ENCODE measurements at regions not wholly inside any gene's neighbourhood (a gene's known extent, or its start where the extent isn't known, plus 50 kb on each side); places are given as distances from the start of the nearest gene placed in this dataset.

DNA sequence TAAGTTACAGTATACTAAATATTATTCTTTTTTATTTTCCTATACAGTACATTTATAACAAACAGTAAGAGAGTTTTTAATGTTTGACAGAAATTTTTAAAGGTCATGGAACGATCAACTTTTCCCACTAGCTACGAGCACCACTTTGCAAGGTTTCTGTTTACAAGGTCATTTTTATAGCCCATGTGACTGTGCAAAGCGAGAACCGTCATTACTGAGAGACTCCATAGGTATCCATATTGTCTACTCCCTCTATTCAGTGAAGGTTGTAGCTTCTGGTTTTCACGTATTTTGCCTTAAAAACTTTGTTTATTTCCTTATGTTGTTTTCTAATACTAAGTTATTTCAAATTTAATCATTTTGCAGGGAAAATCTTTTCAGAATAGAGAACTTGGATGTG lies 186.3 kb upstream of the RGMB start:
- no peak overlapping the region for H3K27ac ChIP-seq (ENCODE audit: low read depth, low read length)
- H2AFZ ChIP-seq (ENCODE audit: low read length, unreplicated experiment): no peak overlapping the region
- H3K4me1 ChIP-seq (ENCODE audit: control insufficient read depth, insufficient read depth, low read length, unreplicated experiment): peaks cover 9% of the 10 kb centered on the region
- H3K79me2 ChIP-seq (ENCODE audit: control insufficient read depth, insufficient read depth, low read length, unreplicated experiment): no peaks in the 10 kb centered on the region
- no peaks in the 10 kb centered on the region for H3K36me3 ChIP-seq (ENCODE audit: insufficient read depth, low read length)
- no peak overlapping the region for H3K4me3 ChIP-seq (ENCODE audit: low read depth, low read length)
- no peaks in the 10 kb centered on the region for H3K27me3 ChIP-seq (ENCODE audit: insufficient read depth, low read length)

DNA sequence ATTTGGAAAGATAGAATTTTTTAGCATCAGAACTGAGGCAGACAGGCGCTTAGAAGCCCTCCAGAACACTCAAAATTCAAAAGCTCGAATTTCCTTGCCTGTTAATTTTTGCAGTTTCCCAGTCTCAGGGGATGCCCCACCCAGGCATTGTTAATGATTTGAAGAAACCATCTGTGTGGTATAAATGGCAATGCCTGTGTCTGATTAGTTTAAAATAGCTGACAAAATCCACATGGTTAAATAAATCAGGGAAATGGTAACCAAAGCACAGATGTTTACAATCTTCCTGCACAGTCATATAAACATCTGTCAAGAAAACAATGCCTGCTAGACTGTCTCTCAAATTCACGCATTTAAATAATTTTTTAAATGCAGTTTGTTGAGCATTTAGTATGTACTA lies 185.2 kb upstream of the RGMB start:
- Histone ChIP-seq H3K4me1 (ENCODE audit: control insufficient read depth, insufficient read depth, low read length, unreplicated experiment) (peaks cover 9% of the 10 kb centered on the region), H3K27ac (ENCODE audit: low read depth, low read length) (no peak overlapping the region), H3K36me3 (ENCODE audit: insufficient read depth, low read length) (no peaks in the 10 kb centered on the region), H3K27me3 (ENCODE audit: insufficient read depth, low read length) (no peaks in the 10 kb centered on the region), H2AFZ (ENCODE audit: low read length, unreplicated experiment) (no peak overlapping the region), H3K79me2 (ENCODE audit: control insufficient read depth, insufficient read depth, low read length, unreplicated experiment) (no peaks in the 10 kb centered on the region), H3K4me3 (ENCODE audit: low read depth, low read length) (no peak overlapping the region)

DNA sequence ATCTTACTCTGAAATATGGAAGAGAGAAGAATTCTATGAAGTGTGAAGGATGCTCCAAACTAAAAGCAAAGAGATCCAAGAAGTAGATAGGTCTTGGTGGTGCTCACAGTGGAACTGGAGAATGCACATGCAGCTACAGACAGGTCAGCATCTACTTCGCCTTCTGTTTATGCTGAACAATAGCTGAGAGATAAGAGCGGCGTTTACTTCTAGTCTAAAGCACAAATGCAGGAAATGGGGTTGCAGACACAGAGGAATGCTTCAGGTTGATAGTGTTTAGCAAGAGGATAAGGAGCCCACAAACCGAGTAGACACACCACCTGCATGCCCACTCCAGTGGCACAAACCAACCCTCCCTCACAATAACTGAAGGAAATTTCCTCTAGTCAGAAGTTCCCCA lies 180.0 kb upstream of the RGMB start:
- no peak overlapping the region for H2AFZ ChIP-seq (ENCODE audit: low read length, unreplicated experiment)
- H3K4me1 ChIP-seq (ENCODE audit: control insufficient read depth, insufficient read depth, low read length, unreplicated experiment): no peaks in the 10 kb centered on the region
- H3K4me3 ChIP-seq (ENCODE audit: low read depth, low read length): no peak overlapping the region
- no peaks in the 10 kb centered on the region for H3K79me2 ChIP-seq (ENCODE audit: control insufficient read depth, insufficient read depth, low read length, unreplicated experiment)
- no peaks in the 10 kb centered on the region for H3K27me3 ChIP-seq (ENCODE audit: insufficient read depth, low read length)
- H3K27ac ChIP-seq (ENCODE audit: low read depth, low read length): no peak overlapping the region
- H3K36me3 ChIP-seq (ENCODE audit: insufficient read depth, low read length): no peaks in the 10 kb centered on the region

DNA sequence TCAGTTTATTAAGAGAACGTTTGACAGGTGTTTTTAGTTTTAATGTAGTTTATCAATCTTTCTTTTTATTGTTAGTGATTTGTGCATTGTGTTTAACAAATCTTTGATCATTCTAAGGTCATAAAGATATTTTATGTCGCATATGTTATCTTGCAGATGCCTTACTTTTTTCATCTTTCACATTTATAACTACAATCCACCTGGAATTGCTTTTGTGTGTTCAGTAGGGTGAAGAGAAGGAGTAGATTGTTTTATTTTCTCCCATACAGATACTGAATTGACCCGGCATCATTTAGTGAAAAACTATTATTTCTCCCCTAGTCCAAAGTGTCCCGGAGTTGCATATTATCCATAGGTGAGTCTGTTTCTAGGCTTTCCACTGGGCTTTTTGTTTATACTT lies 179.4 kb upstream of the RGMB start:
- Histone ChIP-seq H3K4me3 (ENCODE audit: low read depth, low read length) (no peak overlapping the region), H3K4me1 (ENCODE audit: control insufficient read depth, insufficient read depth, low read length, unreplicated experiment) (no peaks in the 10 kb centered on the region), H3K36me3 (ENCODE audit: insufficient read depth, low read length) (no peaks in the 10 kb centered on the region), H3K27me3 (ENCODE audit: insufficient read depth, low read length) (no peaks in the 10 kb centered on the region), H3K27ac (ENCODE audit: low read depth, low read length) (no peak overlapping the region), H2AFZ (ENCODE audit: low read length, unreplicated experiment) (no peak overlapping the region), H3K79me2 (ENCODE audit: control insufficient read depth, insufficient read depth, low read length, unreplicated experiment) (no peaks in the 10 kb centered on the region)

DNA sequence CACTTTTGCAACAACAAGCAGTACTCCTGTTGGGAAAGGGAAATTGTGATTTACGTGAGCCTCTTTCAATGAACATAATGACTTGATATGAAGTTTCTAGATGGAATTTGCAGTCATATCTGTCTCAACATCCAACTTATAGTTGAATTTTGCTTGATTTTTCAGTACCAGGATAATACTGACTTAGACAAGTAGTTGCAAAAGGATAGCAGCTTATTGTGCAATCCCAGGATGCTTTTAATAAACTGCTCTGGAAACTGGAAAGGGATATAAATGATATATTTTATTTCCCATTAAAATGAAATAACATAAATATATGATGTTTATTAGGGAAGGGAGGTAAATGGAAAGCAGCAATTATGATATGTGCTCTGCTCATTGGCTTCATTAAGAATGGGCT lies 174.4 kb upstream of the RGMB start:
- Histone ChIP-seq H3K27ac (ENCODE audit: low read depth, low read length) (no peak overlapping the region), H3K27me3 (ENCODE audit: insufficient read depth, low read length) (no peaks in the 10 kb centered on the region), H3K4me3 (ENCODE audit: low read depth, low read length) (no peak overlapping the region), H2AFZ (ENCODE audit: low read length, unreplicated experiment) (no peak overlapping the region), H3K36me3 (ENCODE audit: insufficient read depth, low read length) (no peaks in the 10 kb centered on the region), H3K4me1 (ENCODE audit: control insufficient read depth, insufficient read depth, low read length, unreplicated experiment) (no peaks in the 10 kb centered on the region), H3K79me2 (ENCODE audit: control insufficient read depth, insufficient read depth, low read length, unreplicated experiment) (no peaks in the 10 kb centered on the region)

DNA sequence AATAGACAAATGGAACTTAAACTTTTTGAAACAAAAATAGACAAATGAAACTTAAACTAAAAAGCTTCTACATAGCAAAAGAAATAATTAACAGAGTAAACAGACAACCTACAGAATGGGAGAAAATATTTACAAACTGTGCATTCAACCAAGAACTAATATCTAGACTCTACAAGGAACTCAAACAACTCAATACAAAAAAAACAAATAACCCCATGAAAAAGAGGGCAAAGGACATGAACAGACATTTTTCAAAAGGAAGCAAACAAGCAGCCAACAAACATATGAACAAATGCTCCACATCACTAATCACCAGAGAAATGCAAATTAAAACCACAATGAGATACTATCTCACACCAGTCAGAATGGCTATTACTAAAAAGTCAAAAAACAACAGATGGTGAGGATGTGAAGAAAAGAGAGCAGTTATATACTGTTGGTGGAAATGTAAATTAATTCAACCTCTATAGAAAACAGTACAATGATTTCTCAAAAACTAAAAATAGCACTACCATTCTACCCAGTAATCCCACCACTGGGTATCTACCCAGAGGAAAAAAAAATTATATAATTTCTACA lies 170.8 kb upstream of the RGMB start:
- no peaks in the 10 kb centered on the region for H3K27me3 ChIP-seq (ENCODE audit: insufficient read depth, low read length)
- H3K27ac ChIP-seq (ENCODE audit: low read depth, low read length): no peak overlapping the region
- H3K36me3 ChIP-seq (ENCODE audit: insufficient read depth, low read length): no peaks in the 10 kb centered on the region
- peaks cover 11% of the 10 kb centered on the region for H3K4me1 ChIP-seq (ENCODE audit: control insufficient read depth, insufficient read depth, low read length, unreplicated experiment)
- no peaks in the 10 kb centered on the region for H3K79me2 ChIP-seq (ENCODE audit: control insufficient read depth, insufficient read depth, low read length, unreplicated experiment)
- H3K4me3 ChIP-seq (ENCODE audit: low read depth, low read length): no peak overlapping the region
- no peak overlapping the region for H2AFZ ChIP-seq (ENCODE audit: low read length, unreplicated experiment)

DNA sequence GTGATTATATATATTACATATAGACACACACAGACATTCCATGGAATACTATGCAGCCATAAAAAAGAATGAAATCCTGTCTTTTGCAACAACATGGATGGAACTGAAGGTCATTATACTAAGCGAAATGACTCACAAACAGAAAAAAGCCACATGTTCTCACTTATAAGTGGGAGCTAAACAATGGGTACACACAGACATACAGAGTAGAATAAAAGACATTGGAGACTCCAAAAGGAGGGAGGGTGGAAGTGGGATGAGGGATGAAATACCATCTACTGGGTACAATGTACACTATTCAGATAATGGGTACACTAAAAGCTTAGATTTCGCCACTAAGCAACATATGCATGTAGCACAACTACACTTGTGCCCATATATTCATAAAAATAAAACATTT lies 170.0 kb upstream of the RGMB start:
- H3K27me3 ChIP-seq (ENCODE audit: insufficient read depth, low read length): no peaks in the 10 kb centered on the region
- H3K4me1 ChIP-seq (ENCODE audit: control insufficient read depth, insufficient read depth, low read length, unreplicated experiment): peaks cover 11% of the 10 kb centered on the region
- H3K36me3 ChIP-seq (ENCODE audit: insufficient read depth, low read length): no peaks in the 10 kb centered on the region
- no peak overlapping the region for H2AFZ ChIP-seq (ENCODE audit: low read length, unreplicated experiment)
- H3K4me3 ChIP-seq (ENCODE audit: low read depth, low read length): no peak overlapping the region
- no peaks in the 10 kb centered on the region for H3K79me2 ChIP-seq (ENCODE audit: control insufficient read depth, insufficient read depth, low read length, unreplicated experiment)
- no peak overlapping the region for H3K27ac ChIP-seq (ENCODE audit: low read depth, low read length)

DNA sequence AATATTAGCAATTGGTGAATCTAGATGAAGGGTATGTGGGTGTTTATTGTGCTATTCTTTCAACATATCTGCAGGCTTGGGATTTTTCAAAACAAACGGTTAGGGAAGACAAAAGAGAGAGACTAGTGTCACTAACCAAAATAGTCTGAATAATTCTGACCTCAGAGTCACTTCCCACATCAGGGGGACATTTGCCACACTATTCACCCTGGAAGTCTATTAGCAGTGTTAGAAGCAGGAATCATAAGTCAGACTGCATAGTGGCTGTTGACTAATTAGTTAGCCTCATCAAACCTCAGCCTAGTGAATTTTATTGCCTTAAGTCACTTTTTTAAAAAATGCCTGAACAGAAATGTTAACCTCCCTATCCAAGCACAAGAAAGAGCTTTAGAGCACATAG lies 169.2 kb upstream of the RGMB start:
- H3K27ac ChIP-seq (ENCODE audit: low read depth, low read length): no peak overlapping the region
- no peaks in the 10 kb centered on the region for H3K79me2 ChIP-seq (ENCODE audit: control insufficient read depth, insufficient read depth, low read length, unreplicated experiment)
- H3K4me1 ChIP-seq (ENCODE audit: control insufficient read depth, insufficient read depth, low read length, unreplicated experiment): peaks cover 11% of the 10 kb centered on the region
- H2AFZ ChIP-seq (ENCODE audit: low read length, unreplicated experiment): no peak overlapping the region
- H3K4me3 ChIP-seq (ENCODE audit: low read depth, low read length): no peak overlapping the region
- H3K36me3 ChIP-seq (ENCODE audit: insufficient read depth, low read length): no peaks in the 10 kb centered on the region
- no peaks in the 10 kb centered on the region for H3K27me3 ChIP-seq (ENCODE audit: insufficient read depth, low read length)

DNA sequence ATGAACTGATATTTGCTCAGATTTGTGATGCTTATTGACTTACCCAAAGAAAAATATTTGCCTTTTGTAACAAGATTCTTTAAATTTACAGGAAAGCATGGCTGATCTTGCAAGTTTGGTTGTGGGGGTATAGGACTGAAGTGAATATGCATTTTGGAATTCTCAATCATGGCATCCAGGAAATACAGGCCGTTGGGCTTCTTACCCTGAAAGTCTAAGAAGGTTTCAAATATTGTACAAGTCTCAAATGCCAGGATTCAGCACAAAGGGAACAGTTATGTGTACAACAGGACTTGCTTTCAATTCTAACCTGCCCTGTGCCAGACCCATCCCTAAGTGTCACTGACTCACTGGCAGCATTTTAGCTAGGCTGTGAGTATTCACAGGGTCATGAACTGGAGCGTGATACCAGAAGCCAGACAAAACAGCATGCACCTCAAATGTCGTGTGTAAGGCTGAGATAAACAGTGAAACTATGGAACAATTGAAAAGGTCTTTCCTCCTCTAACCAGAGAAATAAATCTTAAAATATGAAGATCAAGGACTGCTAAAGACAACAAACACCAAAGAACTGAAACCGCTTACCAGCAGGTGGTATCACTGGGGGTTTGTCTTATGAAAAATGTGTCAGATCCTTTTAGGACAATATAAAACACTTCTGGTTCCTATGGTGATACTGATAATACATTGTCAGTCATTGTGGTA lies 168.6 kb upstream of the RGMB start:
- Histone ChIP-seq H3K79me2 (ENCODE audit: control insufficient read depth, insufficient read depth, low read length, unreplicated experiment) (no peaks in the 10 kb centered on the region), H3K4me3 (ENCODE audit: low read depth, low read length) (no peak overlapping the region), H3K27ac (ENCODE audit: low read depth, low read length) (no peak overlapping the region), H3K4me1 (ENCODE audit: control insufficient read depth, insufficient read depth, low read length, unreplicated experiment) (peaks cover 11% of the 10 kb centered on the region), H3K36me3 (ENCODE audit: insufficient read depth, low read length) (no peaks in the 10 kb centered on the region), H3K27me3 (ENCODE audit: insufficient read depth, low read length) (no peaks in the 10 kb centered on the region), H2AFZ (ENCODE audit: low read length, unreplicated experiment) (peak overlapping the region; percentile 11)

DNA sequence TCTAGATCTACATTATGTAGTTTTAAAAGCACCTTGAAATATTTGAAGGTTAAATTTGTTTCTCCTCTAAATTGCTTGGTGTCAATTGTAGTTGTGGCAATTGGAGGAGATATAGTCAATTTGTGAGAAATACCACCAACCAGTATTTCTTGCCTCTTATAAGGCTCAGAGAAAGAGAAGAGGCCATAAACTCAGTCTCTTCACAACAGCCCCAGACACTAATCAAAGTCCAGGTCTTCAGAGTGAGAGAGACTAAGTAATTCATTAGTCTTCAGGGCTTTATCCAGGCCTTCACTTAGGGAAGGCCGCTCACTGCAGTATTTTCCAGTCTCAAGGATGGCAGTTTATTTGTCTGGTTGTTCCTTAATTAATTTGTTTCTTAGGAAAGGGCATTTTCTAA lies 168.0 kb upstream of the RGMB start:
- Histone ChIP-seq H3K4me3 (ENCODE audit: low read depth, low read length) (no peak overlapping the region), H2AFZ (ENCODE audit: low read length, unreplicated experiment) (peak overlapping the region; percentile 11), H3K79me2 (ENCODE audit: control insufficient read depth, insufficient read depth, low read length, unreplicated experiment) (no peaks in the 10 kb centered on the region), H3K4me1 (ENCODE audit: control insufficient read depth, insufficient read depth, low read length, unreplicated experiment) (peaks cover 11% of the 10 kb centered on the region), H3K27me3 (ENCODE audit: insufficient read depth, low read length) (no peaks in the 10 kb centered on the region), H3K36me3 (ENCODE audit: insufficient read depth, low read length) (no peaks in the 10 kb centered on the region), H3K27ac (ENCODE audit: low read depth, low read length) (no peak overlapping the region)

DNA sequence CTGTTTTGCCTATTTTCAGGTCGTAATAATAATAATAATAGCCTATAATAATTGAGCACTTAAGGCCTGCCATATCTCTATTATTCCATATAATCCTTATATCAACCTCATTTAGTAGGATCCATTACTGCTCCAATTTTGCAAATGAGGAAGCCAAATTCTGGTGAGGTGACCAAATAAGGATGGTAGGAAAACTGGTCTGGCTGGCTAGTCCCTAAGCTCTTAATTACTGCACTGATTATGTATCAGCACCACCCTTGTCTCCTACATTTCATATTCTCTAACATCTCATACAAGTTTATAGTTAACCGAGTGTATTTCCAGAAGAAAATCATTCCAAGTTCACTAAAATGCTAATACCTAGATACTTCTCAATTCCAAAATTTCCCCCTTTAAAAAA lies 166.5 kb upstream of the RGMB start:
- Histone ChIP-seq H3K27me3 (ENCODE audit: insufficient read depth, low read length) (no peaks in the 10 kb centered on the region), H3K4me3 (ENCODE audit: low read depth, low read length) (no peak overlapping the region), H2AFZ (ENCODE audit: low read length, unreplicated experiment) (no peak overlapping the region), H3K36me3 (ENCODE audit: insufficient read depth, low read length) (no peaks in the 10 kb centered on the region), H3K4me1 (ENCODE audit: control insufficient read depth, insufficient read depth, low read length, unreplicated experiment) (peaks cover 11% of the 10 kb centered on the region), H3K79me2 (ENCODE audit: control insufficient read depth, insufficient read depth, low read length, unreplicated experiment) (no peaks in the 10 kb centered on the region), H3K27ac (ENCODE audit: low read depth, low read length) (no peak overlapping the region)

Data from ACC112 (cell line).